Panc1 (cell line): ENCODE measurements at regions not wholly inside any gene's neighbourhood (a gene's known extent, or its start where the extent isn't known, plus 50 kb on each side); places are given as distances from the start of the nearest gene placed in this dataset.

Experiments
- ATAC-seq: fragments of 200-7000 bp; cut with Tn5 transposase; 2 replicates; pipeline ENCODE4 v1.9.1; 2020; ENCODE audit warnings: mild to moderate bottlenecking, moderate library complexity
- BruUV-seq: library from RNA; stranded (reverse); fragments of 400-500 nt; replicated peaks from 2 replicates; lab custom pipeline; 2021; lab: Mats Ljungman, UMichigan
- CTCF ChIA-PET: fragments of 300-600 bp; sonication (Branson Sonifier 250); formaldehyde crosslinking; loops from one replicate; lab custom pipeline; 2022; ENCODE audit warnings: antibody characterized with exemption; lab: Charles Lee
- POLR2A ChIA-PET: fragments of 300-600 bp; sonication (Branson Sonifier 250); formaldehyde crosslinking; loops from one replicate; lab custom pipeline; 2022; ENCODE audit warnings: antibody characterized with exemption; lab: Charles Lee
- DNase-seq: peaks from one replicate; pipeline ENCODE4 v3.0.0-alpha.2; 2010; ENCODE audit warnings: low read depth, low spot score
- H3K27ac ChIP-seq: 2 replicates; pipeline ENCODE4 v1.5.1; 2011; ENCODE audit warnings: mild to moderate bottlenecking, low read length, inconsistent platforms
- H3K27me3 ChIP-seq: fragments of 200-500 bp; sonication (Bioruptor generic); 2 replicates; pipeline ENCODE4 v1.6.0; 2014; ENCODE audit warnings: low read length, inconsistent platforms; ENCODE audit not compliant: control insufficient read depth, insufficient read depth
- H3K36me3 ChIP-seq: fragments of 200-500 bp; sonication (Bioruptor generic); 2 replicates; pipeline ENCODE4 v1.5.1; 2014; ENCODE audit warnings: inconsistent platforms, mild to moderate bottlenecking, low read length, moderate library complexity; ENCODE audit not compliant: control insufficient read depth, insufficient read depth
- H3K4me1 ChIP-seq: 2 replicates; pipeline ENCODE4 v1.5.1; 2011; ENCODE audit warnings: inconsistent platforms, mild to moderate bottlenecking, low read length, moderate library complexity; ENCODE audit not compliant: control insufficient read depth, insufficient read depth
- H3K4me3 ChIP-seq, 2 experiments: 2 replicates each; pipeline ENCODE4 v1.5.1; 2011 to 2012; ENCODE audit warnings: low read depth in 2 of 2, low read length in 2 of 2, mild to moderate bottlenecking in 2 of 2, inconsistent platforms in 1 of 2, moderate library complexity in 1 of 2
- H3K9me3 ChIP-seq: fragments of 200-500 bp; sonication (Bioruptor generic); 2 replicates; pipeline ENCODE4 v1.5.1; 2014; ENCODE audit warnings: low read depth, mild to moderate bottlenecking, inconsistent platforms, low read length, moderate library complexity; ENCODE audit not compliant: control insufficient read depth, insufficient read depth
- CTCF ChIP-seq: fragments of 450-650 bp; IDR thresholded peaks from 2 replicates; pipeline ENCODE4 v1.5.1; 2017; ENCODE audit warnings: mild to moderate bottlenecking
- POLR2AphosphoS5 ChIP-seq: IDR thresholded peaks from 2 replicates; pipeline ENCODE4 v1.6.1; 2012; ENCODE audit warnings: mild to moderate bottlenecking, low read depth, low read length, moderate library complexity
- REST ChIP-seq, 2 experiments: IDR thresholded peaks; 2 replicates each; pipeline ENCODE4 v1.6.1; 2011 to 2012; ENCODE audit warnings: low read depth in 2 of 2, control low read depth in 1 of 2, low read length in 1 of 2, mild to moderate bottlenecking in 1 of 2, moderate library complexity in 1 of 2; ENCODE audit not compliant: insufficient read depth in 1 of 2
- SIN3A ChIP-seq: IDR thresholded peaks from 2 replicates; pipeline ENCODE4 v1.6.1; 2012; ENCODE audit warnings: low read depth, mild to moderate bottlenecking, low read length, moderate library complexity, borderline replicate concordance; ENCODE audit not compliant: insufficient read depth
- TCF7L2 ChIP-seq: IDR thresholded peaks from 2 replicates; pipeline ENCODE4 v1.6.1; 2011; ENCODE audit warnings: mild to moderate bottlenecking, low read depth, low read length, inconsistent platforms
- in situ Hi-C: cut with HindIII; loops from 2 replicates; pipeline ENCODE4 v1.10.0; 2016; ENCODE audit warnings: low sequenced_read_pairs, low pct_unique_long_range_greater_than_20kb
- intact Hi-C: fragments of 100-400 bp; cut with micrococcal nuclease; formaldehyde crosslinking; loops from one replicate; pipeline ENCODE4 v1.10.0; 2022; ENCODE audit not compliant: unreplicated experiment

GRCh38 chr11:62030071-62030684 is 62.7 kb upstream of the FTH1 start:
- in situ Hi-C loops: no loop called here
- no peak overlapping the region for H3K27ac ChIP-seq
- intact Hi-C loops: no loop called here
- H3K9me3 ChIP-seq: peaks cover 3% of the 10 kb centered on the region; the same call in 1 of the 2 replicates
- H3K4me1 ChIP-seq: 0 out of 2 replicates have a peak, but pooled peaks cover 3% of the 10 kb centered on the region
- ATAC-seq: no peak
- no peak overlapping the region for H3K4me3 ChIP-seq
- ChIA-PET POLR2A (interaction anchor here (0.6 kb wide), 2 partner anchors 22 to 49 kb away, joined by 3 to 4 read pairs; no protein-coding TSS in a partner anchor), CTCF (no interaction called here)
- BruUV-seq: no TSS peak
- DNase-seq: no peak
- H3K36me3 ChIP-seq: no peaks in the 10 kb centered on the region
- TF ChIP-seq TCF7L2: no peak
- no peak for TF ChIP-seq CTCF
- no peak for TF ChIP-seq SIN3A
- no peak for TF ChIP-seq POLR2AphosphoS5
- TF ChIP-seq REST (IDR thresholded peaks at IDR 0.05; ENCODE audit: insufficient read depth in 1 of 2, low read depth in 2 of 2, low read length in 1 of 2): no peak
- H3K27me3 ChIP-seq: no peaks in the 10 kb centered on the region

- intact Hi-C loops (no loop called here), in situ Hi-C loops (no loop called here)
- DNase-seq (no peak), ATAC-seq (no peak)
- Histone ChIP-seq H3K4me1 (0 out of 2 replicates have a peak, but pooled peaks cover 5% of the 10 kb centered on the region), H3K9me3 (no peaks in the 10 kb centered on the region), H3K27me3 (no peaks in the 10 kb centered on the region), H3K4me3 (no peak overlapping the region), H3K27ac (no peak overlapping the region), H3K36me3 (no peaks in the 10 kb centered on the region)
- ChIA-PET CTCF (interaction anchor here (0.6 kb wide), 1 partner anchor 38 kb away, joined by 5 read pairs; no protein-coding TSS in a partner anchor), POLR2A (no interaction called here)
- BruUV-seq: no TSS peak
- no peak for TF ChIP-seq SIN3A
- no peak for TF ChIP-seq POLR2AphosphoS5
- TF ChIP-seq CTCF: no peak
- TF ChIP-seq TCF7L2: no peak
- no peak for TF ChIP-seq REST (IDR thresholded peaks at IDR 0.05; ENCODE audit: insufficient read depth in 1 of 2, low read depth in 2 of 2, low read length in 1 of 2)
These were observed 59.4 kb upstream of the FTH1 start for GRCh38 chr11:62026739-62027370.
